ENCODE measurements at regions not wholly inside any gene's neighbourhood (a gene's known extent, or its start where the extent isn't known, plus 50 kb on each side); places are given as distances from the start of the nearest gene placed in this dataset.

DNA sequence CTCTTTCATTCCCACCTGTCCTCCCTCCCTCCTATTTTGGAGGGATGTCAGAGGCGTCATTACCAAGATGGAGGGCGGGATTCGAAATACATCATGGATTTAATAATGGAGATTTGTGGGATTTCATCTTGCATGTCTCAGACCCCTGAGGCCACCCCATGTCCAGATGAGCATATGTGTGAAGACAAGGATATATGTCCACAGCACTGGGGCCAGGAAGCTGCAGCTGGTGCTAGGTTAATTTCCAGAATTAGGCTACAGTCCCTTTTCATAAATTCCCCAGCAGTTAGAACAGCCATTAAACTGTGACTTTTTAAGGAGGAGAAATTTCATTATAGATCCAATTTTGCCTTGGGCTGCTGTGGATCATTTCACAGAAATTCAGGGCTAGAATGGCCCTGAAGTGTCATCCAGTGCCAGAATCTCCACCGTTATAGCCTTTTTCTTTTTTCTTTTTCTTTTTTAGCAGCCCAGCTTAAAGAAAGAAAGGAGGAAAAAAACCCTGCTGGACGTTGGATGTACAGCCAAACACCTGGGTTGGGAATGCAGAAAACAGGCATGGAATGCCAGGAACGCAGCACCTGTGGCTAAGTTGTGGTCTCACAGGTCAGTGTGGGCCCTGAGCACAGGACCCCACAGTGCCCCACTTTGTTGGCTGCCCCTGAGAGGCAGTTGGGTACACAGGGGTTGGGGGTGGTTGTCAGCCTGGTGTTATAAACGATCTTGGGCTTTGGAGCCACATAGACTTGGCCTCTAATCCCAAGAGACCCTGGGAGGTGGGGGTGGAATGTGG, 50.2 kb upstream of the CXCL14 start:
- no peak for DNase-seq (ENCODE audit: low spot score)
